GM19397 (cell line): ENCODE measurements at regions not wholly inside any gene's neighbourhood (a gene's known extent, or its start where the extent isn't known, plus 50 kb on each side); places are given as distances from the start of the nearest gene placed in this dataset.

ENCODE experiments used
- ATAC-seq: cut with Tn5 transposase; IDR thresholded peaks from one replicate; pipeline ENCODE4 v1.9.1; 2021; ENCODE audit warnings: mild to moderate bottlenecking, moderate library complexity; ENCODE audit not compliant: unreplicated experiment

- ATAC-seq, result no peak
Measured at GRCh38 chr4:124333466-124333865, 379.1 kb downstream of the ANKRD50 start.

DNA sequence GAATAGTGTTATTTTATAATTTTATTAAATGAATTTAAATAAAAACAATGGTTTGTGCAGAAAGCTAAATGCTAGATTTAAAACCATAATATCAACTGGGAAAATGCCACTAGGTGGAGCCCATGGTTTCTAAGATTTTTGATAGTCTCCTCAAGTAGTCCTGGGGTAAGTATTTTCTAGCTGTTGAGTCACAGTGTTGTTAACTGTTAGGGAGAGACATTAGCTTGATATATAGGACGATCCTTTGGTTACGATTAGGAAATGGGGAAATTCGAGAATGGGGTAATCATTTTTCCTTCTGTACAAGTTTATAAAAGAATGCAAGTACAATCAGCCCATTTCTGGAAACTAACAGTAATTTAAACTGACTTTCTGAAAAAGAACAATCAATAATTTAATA lies 378.4 kb downstream of the ANKRD50 start:
- ATAC-seq, result no peak

DNA sequence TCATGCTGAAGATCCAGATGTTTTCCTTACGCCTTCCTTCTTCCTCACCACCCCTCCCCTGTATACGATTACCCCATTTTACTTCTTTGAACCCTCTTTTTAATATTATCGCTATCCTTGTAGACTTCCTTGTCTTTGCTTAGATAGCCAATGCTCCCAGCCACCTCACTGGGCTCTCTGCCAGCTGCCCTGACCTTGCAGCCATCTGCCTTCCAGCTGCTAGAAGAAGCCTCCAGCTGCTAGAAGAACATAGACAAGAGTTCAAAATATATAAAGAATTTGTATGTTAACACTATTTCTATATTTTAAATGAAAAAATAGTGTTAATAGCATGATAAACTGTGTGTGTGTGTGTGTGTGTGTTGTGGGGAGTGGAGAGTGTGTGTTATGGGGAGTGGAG lies 374.7 kb downstream of the ANKRD50 start:
- ATAC-seq, result no peak

GRCh38 chr4:124343661-124344171 lies 368.8 kb downstream of the ANKRD50 start:
- no peak for ATAC-seq

DNA sequence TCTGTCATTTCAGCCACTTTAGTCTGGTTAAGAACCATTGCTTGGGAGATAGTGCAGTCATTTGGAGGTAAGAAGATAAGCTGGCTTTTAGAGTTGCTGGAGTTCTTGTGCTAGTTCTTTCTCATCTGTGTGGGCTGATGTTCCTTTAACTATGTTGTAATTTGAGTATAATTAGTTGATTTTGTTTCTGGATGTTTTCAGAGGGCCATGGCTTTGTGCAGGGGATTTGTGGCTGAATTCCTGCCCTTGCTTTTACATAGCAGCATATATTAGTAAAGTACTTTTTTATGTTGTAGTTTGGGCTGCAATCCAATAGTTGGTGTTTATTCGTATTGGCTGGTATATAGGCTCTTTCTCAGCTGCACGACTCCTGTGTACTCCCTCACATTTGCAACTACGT lies 339.6 kb downstream of the ANKRD50 start:
- no peak for ATAC-seq

DNA sequence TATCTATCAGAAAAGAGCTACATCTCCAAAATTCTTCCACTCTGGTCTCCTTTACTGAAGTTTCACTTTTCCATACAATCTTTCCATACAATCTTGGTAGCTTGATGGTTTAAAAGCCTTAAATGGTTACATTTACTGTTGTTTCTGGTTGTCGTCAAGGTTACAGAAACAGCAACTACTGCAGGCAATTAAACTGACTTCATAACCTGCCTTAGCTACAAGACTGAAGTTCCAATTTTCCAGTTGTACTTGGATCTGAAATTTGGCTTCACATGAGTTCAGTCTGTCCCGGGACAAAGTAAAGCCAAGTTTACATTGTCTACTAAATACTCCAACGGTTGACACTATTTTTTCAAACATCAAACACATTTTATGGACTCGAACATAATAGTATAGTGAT lies 326.4 kb downstream of the ANKRD50 start:
- ATAC-seq, result no peak

GRCh38 chr4:124386648-124387047 lies 325.9 kb downstream of the ANKRD50 start:
- peak; percentile 52 for ATAC-seq

GRCh38 chr4:124389591-124389990 lies 322.9 kb downstream of the ANKRD50 start:
- ATAC-seq, result no peak

DNA sequence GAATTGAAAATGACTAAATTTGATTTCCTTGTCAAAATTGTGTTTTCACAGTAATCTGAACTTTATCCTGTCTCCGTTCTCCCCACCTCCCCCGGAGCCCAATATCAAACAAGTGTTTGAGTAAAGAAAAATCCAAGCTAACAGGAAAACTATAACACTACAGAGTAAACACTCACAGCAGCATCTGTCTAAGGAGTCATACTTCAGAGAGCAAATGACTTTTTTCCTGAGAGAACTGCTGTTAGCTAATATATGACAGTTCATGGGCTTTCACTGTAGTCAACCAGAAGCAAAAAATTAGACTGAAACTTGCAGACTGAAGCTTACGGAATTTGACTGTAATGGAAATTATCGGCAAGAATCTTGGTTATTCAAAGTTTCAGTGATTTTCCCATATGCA lies 321.7 kb downstream of the ANKRD50 start:
- no peak for ATAC-seq

DNA sequence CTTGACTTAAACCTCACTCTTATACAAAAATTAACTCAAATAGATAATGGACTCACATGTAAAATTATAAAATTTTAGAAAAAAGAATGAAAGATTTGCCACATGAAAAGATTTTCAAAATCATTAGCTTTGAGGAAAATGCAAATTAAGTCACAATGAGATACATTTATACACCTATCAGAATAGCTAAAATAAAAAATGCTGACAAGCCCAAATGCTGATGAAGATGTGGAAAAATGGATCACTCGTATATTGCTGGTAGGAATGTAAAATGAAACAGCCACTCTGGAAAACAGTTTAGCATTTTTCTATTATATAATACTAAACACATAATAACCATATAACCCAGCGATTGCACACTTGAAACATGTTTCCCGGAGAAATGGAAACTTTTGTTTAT lies 316.2 kb downstream of the ANKRD50 start:
- no peak for ATAC-seq

- ATAC-seq, result no peak
Measured at GRCh38 chr4:124401606-124402005, 310.9 kb downstream of the ANKRD50 start.

DNA sequence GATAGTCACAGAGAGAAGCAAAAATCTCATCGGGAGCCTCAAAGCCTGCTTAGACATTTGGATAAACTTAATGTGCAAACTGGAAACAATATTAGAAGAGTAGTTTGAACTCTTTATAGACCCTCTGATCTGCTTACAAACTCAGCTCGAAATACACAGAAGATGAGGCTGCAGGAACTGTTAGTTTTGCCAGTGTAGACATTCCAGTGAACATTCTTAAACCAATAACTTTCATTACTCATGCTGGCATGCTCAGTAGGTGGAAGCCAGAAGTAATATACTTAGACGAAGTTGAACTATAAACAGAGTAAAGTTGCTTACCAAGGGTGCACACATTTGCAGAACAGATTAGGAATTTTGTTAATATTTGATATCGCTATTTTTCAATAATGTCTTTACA lies 303.5 kb downstream of the ANKRD50 start:
- no peak for ATAC-seq

- no peak for ATAC-seq
Measured at GRCh38 chr4:124414276-124415040, 298.1 kb downstream of the ANKRD50 start.

DNA sequence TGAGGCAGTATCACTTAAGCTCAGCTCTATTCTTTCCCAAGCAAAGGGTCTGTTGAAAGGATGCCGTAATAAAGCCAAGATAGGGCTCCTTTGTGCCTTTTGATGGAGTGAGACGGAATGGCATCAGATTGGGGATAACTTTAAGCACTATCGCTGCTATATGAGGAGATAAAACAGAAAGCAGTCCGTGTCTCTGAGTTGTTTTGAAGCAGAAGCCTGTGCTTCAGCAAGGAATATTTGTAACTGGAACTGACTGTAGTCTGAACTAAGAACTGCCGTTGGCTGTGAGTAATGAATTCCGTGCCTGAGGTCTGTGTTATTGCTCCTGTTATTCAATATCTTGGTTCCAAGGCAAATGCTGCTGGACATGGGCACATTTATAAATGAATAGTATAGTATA lies 297.4 kb downstream of the ANKRD50 start:
- no peak for ATAC-seq

DNA sequence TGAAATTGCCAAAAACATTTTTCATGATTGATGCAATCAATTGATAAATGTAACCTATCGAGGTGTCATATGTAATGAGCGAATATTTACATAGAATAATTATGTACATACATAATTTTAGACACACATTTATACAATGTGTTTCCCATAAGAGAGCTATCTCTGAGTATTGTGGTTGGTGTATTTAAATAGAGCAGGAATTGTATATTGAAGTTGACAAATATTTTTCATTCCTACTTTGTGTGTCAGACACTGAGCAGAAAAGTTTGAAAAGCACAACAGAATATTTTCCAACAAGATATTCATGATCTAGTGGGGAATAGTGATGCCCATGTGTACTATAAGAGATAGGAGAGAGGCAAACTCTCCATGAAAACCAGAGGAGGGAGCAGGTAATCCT lies 295.2 kb downstream of the ANKRD50 start:
- no peak for ATAC-seq

DNA sequence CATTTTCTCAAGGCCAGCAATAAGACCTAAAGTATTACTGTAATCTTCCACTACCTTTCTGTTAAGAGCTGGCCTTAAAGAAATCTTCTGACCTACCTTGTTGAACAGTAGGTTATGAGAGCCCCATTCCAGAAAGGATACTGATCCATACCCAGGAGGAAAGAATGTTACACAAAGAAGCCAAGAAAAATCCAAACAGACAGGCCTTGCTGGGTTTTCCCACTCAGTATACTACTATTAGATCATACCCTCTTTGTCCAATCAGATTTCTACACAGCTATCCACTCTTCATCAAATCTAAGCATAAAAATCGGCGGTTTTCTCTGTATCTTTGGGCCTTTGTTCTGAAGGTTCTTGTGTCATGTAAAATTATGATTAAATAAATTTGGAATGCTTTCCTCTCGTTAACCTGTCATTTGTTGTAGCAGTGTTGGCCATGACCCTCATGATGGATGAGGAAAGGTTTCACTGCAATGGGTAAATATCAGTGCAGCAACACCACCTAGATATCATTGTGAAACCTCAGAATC lies 292.3 kb downstream of the ANKRD50 start:
- no peak for ATAC-seq

DNA sequence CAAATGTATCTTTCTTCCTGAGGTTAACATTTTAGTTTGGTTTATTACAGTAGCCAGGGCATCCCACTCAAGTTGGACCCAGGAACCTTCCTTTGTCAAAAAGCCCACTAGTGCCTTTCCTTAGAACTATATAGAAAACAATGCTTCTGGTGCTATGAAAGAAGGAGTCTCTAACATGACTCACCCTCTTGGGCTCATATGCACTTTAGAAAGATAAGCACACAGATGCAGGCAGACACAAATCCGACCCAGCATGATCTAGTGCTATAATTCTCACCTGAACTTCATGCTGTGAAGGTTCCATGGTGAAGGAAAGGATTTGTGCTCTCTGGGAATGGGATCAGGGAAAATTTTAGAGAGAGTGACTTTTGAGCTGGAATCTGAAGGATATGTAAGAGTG lies 289.4 kb downstream of the ANKRD50 start:
- no peak for ATAC-seq

DNA sequence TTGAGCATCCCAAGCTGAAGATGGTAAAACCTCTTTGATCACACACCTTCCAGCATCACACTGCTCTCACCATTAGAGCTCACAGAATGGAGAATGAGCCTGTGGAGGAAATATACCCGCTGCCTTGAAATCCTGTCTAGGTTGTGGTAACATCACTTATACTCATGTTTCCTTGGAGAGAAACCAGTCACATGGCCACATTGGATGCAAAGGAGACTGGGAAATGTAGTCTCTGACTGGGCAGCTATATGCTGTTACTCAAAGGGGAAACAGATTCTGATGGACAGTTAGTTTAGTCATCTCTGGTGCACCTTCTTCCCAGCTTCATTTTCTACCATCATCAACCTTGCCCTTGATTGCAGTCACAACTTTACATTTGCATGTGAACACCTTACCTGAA lies 286.3 kb downstream of the ANKRD50 start:
- no peak for ATAC-seq

- ATAC-seq, result no peak
Measured at GRCh38 chr4:124427095-124427767, 285.3 kb downstream of the ANKRD50 start.

- no peak for ATAC-seq
Measured at GRCh38 chr4:124428648-124429047, 283.9 kb downstream of the ANKRD50 start.

GRCh38 chr4:124429746-124430250 lies 282.7 kb downstream of the ANKRD50 start:
- no peak for ATAC-seq

GRCh38 chr4:124431653-124432192 lies 280.8 kb downstream of the ANKRD50 start:
- ATAC-seq, result no peak
